ENCODE measurements at regions not wholly inside any gene's neighbourhood (a gene's known extent, or its start where the extent isn't known, plus 50 kb on each side); places are given as distances from the start of the nearest gene placed in this dataset.

DNA sequence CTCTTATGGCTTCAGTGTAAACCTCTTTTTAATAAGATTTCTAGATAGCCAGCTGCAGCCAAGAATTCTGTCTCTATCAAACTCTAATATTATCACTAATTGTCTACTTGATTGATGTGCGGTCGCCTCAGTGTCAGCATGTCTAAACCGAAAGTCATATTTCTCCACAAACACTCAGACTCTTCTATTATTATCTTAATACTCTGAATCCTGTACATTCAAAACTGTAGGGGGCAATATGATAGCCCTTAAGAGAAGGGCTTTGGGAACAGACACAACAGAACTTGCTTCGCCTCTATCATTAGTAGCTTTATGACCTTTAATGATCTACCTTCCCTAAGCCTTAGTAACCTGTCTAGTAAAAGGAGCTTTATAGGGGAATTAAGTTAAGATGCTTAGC is 379.7 kb upstream of the PTCHD4 start:
- TF ChIP-seq, protein P1, sequence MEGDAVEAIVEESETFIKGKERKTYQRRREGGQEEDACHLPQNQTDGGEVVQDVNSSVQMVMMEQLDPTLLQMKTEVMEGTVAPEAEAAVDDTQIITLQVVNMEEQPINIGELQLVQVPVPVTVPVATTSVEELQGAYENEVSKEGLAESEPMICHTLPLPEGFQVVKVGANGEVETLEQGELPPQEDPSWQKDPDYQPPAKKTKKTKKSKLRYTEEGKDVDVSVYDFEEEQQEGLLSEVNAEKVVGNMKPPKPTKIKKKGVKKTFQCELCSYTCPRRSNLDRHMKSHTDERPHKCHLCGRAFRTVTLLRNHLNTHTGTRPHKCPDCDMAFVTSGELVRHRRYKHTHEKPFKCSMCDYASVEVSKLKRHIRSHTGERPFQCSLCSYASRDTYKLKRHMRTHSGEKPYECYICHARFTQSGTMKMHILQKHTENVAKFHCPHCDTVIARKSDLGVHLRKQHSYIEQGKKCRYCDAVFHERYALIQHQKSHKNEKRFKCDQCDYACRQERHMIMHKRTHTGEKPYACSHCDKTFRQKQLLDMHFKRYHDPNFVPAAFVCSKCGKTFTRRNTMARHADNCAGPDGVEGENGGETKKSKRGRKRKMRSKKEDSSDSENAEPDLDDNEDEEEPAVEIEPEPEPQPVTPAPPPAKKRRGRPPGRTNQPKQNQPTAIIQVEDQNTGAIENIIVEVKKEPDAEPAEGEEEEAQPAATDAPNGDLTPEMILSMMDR (optimal IDR thresholded peaks at IDR 0.05 in 1 of 3, IDR thresholded peaks at IDR 0.05 in 1 of 3, conservative IDR thresholded peaks at IDR 0.05 in 1 of 3; ENCODE audit: extremely low read depth in 1 of 3, insufficient read depth in 2 of 3, low read length in 3 of 3), result no peak
- no peak for TF ChIP-seq EZH2 (IDR thresholded peaks at IDR 0.05; ENCODE audit: low read length)

Data from keratinocyte (primary cell).